Astrocyte (in vitro differentiated cells and primary cell): ENCODE measurements at regions not wholly inside any gene's neighbourhood (a gene's known extent, or its start where the extent isn't known, plus 50 kb on each side); places are given as distances from the start of the nearest gene placed in this dataset.

Experiments
- DNase-seq: peaks from one replicate; pipeline ENCODE4 v3.0.0-alpha.2; 2010; ENCODE audit warnings: low read depth
- FAIRE-seq: peaks from 2 replicates; lab custom pipeline; 2011; peaks lifted over from hg19 to GRCh38; lab: Jason Lieb, UNC
- H2AFZ ChIP-seq: 2 replicates; pipeline ENCODE4 v1.6.0; 2012; ENCODE audit warnings: low read depth, low read length, inconsistent platforms
- H3K27ac ChIP-seq: 2 replicates; pipeline ENCODE4 v1.5.1; 2011; ENCODE audit warnings: low read depth, low read length, inconsistent platforms
- H3K27me3 ChIP-seq: 2 replicates; pipeline ENCODE4 v1.6.0; 2011; ENCODE audit warnings: low read length, inconsistent platforms; ENCODE audit not compliant: insufficient read depth
- H3K36me3 ChIP-seq: 2 replicates; pipeline ENCODE4 v1.5.1; 2011; ENCODE audit warnings: low read length, inconsistent platforms; ENCODE audit not compliant: insufficient read depth
- H3K4me1 ChIP-seq: 2 replicates; pipeline ENCODE4 v1.5.1; 2011; ENCODE audit warnings: low read length, inconsistent platforms; ENCODE audit not compliant: insufficient read depth
- H3K4me2 ChIP-seq: 2 replicates; pipeline ENCODE4 v1.6.0; 2012; ENCODE audit warnings: low read length, inconsistent platforms
- H3K4me3 ChIP-seq: 2 replicates; pipeline ENCODE4 v1.5.1; 2011; ENCODE audit warnings: low read depth, mild to moderate bottlenecking, low read length, inconsistent platforms; ENCODE audit not compliant: insufficient read depth
- H3K79me2 ChIP-seq: 2 replicates; pipeline ENCODE4 v1.6.0; 2012; ENCODE audit warnings: mild to moderate bottlenecking, low read length, inconsistent platforms; ENCODE audit not compliant: insufficient read depth
- H3K9ac ChIP-seq: 2 replicates; pipeline ENCODE4 v1.6.0; 2012; ENCODE audit warnings: mild to moderate bottlenecking, low read length, inconsistent platforms
- H3K9me3 ChIP-seq: 2 replicates; pipeline ENCODE4 v1.5.1; 2012; ENCODE audit warnings: low read depth, mild to moderate bottlenecking, low read length, inconsistent platforms; ENCODE audit not compliant: insufficient read depth
- H4K20me1 ChIP-seq: 2 replicates; pipeline ENCODE4 v1.6.0; 2012; ENCODE audit warnings: low read length, inconsistent platforms; ENCODE audit not compliant: insufficient read depth
- H3K27ac Mint-ChIP-seq: one replicate; pipeline ENCODE4 v1.8.0; 2021; ENCODE audit warnings: mild to moderate bottlenecking, mixed read lengths; ENCODE audit not compliant: unreplicated experiment
- H3K27me3 Mint-ChIP-seq: one replicate; pipeline ENCODE4 v1.8.0; 2021; ENCODE audit warnings: low read depth, mixed read lengths; ENCODE audit not compliant: unreplicated experiment
- H3K36me3 Mint-ChIP-seq: one replicate; pipeline ENCODE4 v1.8.0; 2021; ENCODE audit warnings: low read depth, mixed read lengths; ENCODE audit not compliant: unreplicated experiment
- H3K4me1 Mint-ChIP-seq: one replicate; pipeline ENCODE4 v1.8.0; 2021; ENCODE audit warnings: low read depth, mixed read lengths; ENCODE audit not compliant: unreplicated experiment
- H3K4me3 Mint-ChIP-seq: one replicate; pipeline ENCODE4 v1.8.0; 2021; ENCODE audit warnings: mild to moderate bottlenecking, moderate library complexity, mixed read lengths; ENCODE audit not compliant: unreplicated experiment
- H3K9me3 Mint-ChIP-seq: one replicate; pipeline ENCODE4 v1.8.0; 2021; ENCODE audit warnings: mild to moderate bottlenecking, mixed read lengths; ENCODE audit not compliant: unreplicated experiment
- EZH2 ChIP-seq: IDR thresholded peaks from 2 replicates; pipeline ENCODE4 v1.6.1; 2012; ENCODE audit warnings: mild to moderate bottlenecking, low read length, inconsistent platforms; ENCODE audit not compliant: insufficient read depth
- TF ChIP-seq, protein P1 (sequence below): IDR thresholded peaks from 2 replicates; pipeline ENCODE4 v1.5.1; 2011; ENCODE audit warnings: low read depth, mild to moderate bottlenecking, inconsistent platforms, low read length, moderate library complexity; ENCODE audit not compliant: insufficient read depth

DNA sequence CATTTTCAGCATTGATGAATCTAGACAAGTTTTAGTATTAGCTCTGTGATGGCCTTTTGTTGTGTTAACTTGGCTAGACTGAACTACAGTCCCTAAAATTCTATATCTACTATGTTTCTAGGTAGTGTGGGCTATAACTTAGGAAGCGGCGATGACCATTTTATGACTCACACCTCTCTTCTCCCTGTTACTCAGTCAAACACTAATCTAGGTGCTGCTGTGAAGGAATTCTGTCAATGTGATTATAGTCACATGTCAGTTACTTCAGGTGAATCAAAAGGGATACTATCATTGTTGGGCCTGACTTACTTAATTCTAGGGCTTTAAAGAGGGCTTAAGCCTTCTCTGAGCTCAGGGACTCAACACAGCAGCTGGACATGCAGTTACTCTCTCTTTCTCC is 691.5 kb upstream of the MAP3K7 start:
- DNase-seq: no peak
- no peaks in the 10 kb centered on the region for H3K36me3 ChIP-seq
- Mint-ChIP-seq H3K9me3 (no peaks in the 10 kb centered on the region), H3K36me3 (no peaks in the 10 kb centered on the region), H3K27ac (no peak overlapping the region), H3K4me3 (no peak overlapping the region), H3K4me1 (peaks cover 9% of the 10 kb centered on the region), H3K27me3 (no peaks in the 10 kb centered on the region)
- H3K4me2 ChIP-seq: no peak overlapping the region
- H3K9me3 ChIP-seq: no peaks in the 10 kb centered on the region
- no peaks in the 10 kb centered on the region for H4K20me1 ChIP-seq
- no peak for TF ChIP-seq EZH2
- TF ChIP-seq, protein P1, sequence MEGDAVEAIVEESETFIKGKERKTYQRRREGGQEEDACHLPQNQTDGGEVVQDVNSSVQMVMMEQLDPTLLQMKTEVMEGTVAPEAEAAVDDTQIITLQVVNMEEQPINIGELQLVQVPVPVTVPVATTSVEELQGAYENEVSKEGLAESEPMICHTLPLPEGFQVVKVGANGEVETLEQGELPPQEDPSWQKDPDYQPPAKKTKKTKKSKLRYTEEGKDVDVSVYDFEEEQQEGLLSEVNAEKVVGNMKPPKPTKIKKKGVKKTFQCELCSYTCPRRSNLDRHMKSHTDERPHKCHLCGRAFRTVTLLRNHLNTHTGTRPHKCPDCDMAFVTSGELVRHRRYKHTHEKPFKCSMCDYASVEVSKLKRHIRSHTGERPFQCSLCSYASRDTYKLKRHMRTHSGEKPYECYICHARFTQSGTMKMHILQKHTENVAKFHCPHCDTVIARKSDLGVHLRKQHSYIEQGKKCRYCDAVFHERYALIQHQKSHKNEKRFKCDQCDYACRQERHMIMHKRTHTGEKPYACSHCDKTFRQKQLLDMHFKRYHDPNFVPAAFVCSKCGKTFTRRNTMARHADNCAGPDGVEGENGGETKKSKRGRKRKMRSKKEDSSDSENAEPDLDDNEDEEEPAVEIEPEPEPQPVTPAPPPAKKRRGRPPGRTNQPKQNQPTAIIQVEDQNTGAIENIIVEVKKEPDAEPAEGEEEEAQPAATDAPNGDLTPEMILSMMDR: no peak
- H3K9ac ChIP-seq: no peak overlapping the region
- no peak overlapping the region for H2AFZ ChIP-seq
- no peaks in the 10 kb centered on the region for H3K4me1 ChIP-seq
- no peak overlapping the region for H3K4me3 ChIP-seq
- FAIRE-seq: no peak
- H3K27me3 ChIP-seq: no peaks in the 10 kb centered on the region
- no peaks in the 10 kb centered on the region for H3K79me2 ChIP-seq
- H3K27ac ChIP-seq: no peak overlapping the region

DNA sequence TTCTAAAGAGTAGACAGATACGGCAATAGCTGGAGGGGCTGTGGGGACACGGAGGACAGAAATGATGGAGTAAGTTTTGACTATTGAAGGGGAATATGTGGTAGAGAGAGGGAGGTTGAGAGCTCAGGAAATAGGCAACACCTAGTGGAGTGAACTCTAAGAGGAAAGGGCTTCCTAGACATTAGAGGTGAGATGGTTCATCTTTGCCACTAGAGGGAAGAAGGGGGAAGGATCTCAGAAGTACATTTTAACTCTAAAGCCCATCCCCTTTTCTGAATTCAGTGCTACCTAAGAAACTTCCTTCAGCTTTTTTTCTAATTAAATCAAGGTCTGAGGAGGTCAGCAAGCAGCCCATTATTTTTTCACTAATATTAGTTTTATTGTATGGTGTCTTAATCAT is 689.4 kb upstream of the MAP3K7 start:
- Histone ChIP-seq H3K4me3 (no peak overlapping the region), H3K4me1 (no peaks in the 10 kb centered on the region), H3K9ac (no peak overlapping the region), H3K27me3 (no peaks in the 10 kb centered on the region), H3K79me2 (no peaks in the 10 kb centered on the region), H3K36me3 (no peaks in the 10 kb centered on the region), H3K27ac (no peak overlapping the region), H3K9me3 (peaks cover 5% of the 10 kb centered on the region), H2AFZ (no peak overlapping the region), H4K20me1 (no peaks in the 10 kb centered on the region), H3K4me2 (no peak overlapping the region)
- no peak overlapping the region for H3K4me3 Mint-ChIP-seq
- no peak for FAIRE-seq
- no peaks in the 10 kb centered on the region for H3K36me3 Mint-ChIP-seq
- DNase-seq: peak; percentile 20
- peaks cover 9% of the 10 kb centered on the region for H3K4me1 Mint-ChIP-seq
- no peak overlapping the region for H3K27ac Mint-ChIP-seq
- TF ChIP-seq, protein P1: peak; percentile 29
- TF ChIP-seq EZH2: no peak
- no peaks in the 10 kb centered on the region for H3K27me3 Mint-ChIP-seq
- H3K9me3 Mint-ChIP-seq: no peaks in the 10 kb centered on the region

DNA sequence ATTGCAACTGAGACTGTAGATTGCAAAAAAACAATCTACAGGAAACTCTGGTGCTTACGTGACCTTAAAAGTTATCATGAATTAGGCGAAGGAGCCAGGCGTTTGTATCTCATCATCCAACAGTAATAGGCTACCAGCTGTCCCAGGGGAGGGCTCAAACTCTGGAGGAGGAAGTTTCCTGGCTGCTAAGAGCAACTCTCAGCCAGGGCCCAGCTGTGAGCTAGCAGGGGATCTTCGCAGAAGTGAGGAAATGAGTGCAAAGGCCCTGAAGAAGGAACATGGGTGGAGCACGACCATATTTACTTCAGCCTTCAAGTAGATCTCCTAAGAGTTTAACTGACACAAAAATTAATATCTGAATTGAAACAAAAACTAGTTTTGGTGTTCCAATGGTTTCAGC is 686.9 kb upstream of the MAP3K7 start:
- Histone ChIP-seq H4K20me1 (no peaks in the 10 kb centered on the region), H3K9ac (no peak overlapping the region), H2AFZ (no peak overlapping the region), H3K4me1 (peaks cover 2% of the 10 kb centered on the region), H3K36me3 (no peaks in the 10 kb centered on the region), H3K9me3 (peaks cover 8% of the 10 kb centered on the region), H3K4me3 (no peak overlapping the region), H3K27ac (no peak overlapping the region), H3K4me2 (no peak overlapping the region), H3K79me2 (no peaks in the 10 kb centered on the region), H3K27me3 (no peaks in the 10 kb centered on the region)
- FAIRE-seq: no peak
- DNase-seq: no peak
- peaks cover 3% of the 10 kb centered on the region for H3K9me3 Mint-ChIP-seq
- H3K36me3 Mint-ChIP-seq: no peaks in the 10 kb centered on the region
- no peak overlapping the region for H3K4me3 Mint-ChIP-seq
- H3K4me1 Mint-ChIP-seq: peaks cover 8% of the 10 kb centered on the region
- H3K27ac Mint-ChIP-seq: no peak overlapping the region
- no peaks in the 10 kb centered on the region for H3K27me3 Mint-ChIP-seq
- TF ChIP-seq, protein P1: no peak
- no peak for TF ChIP-seq EZH2
